ENCODE measurements at regions not wholly inside any gene's neighbourhood (a gene's known extent, or its start where the extent isn't known, plus 50 kb on each side); places are given as distances from the start of the nearest gene placed in this dataset.

DNA sequence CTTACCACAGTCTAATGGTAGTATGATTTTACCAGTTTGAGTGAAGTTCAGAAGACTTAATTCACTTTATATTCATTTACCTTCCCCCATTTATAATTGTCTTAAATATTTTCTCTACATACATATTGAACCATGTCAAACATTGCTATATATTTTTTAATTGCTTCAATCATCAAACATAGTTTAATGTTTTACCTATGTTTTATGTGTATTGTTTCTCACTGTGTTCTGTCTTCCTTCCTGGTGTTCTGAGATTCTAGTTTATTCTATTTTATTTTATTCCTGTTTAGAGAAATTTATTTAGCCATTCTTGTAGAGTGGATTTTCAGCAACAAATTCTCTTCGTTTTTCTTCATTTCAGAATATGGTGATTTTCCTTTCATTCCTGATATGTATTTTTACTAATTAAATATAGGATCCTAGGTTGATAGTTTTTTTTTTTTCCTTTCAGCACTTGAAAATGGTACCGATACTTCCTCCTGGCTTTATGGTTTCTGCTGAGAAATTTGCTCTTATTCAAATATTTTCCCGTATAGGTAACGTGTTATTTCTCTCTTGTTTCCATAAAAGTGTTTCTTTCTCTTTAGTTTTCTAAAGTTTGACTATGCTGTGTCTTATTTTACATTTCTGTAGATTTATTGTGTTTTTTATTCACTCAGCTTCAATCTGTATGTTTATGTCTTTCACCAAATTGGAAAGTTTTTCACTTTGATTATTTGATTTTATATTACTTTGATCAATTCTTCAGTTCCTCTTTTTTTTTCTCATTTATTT, 201.8 kb upstream of the AGR3 start:
- TF ChIP-seq, protein P1, sequence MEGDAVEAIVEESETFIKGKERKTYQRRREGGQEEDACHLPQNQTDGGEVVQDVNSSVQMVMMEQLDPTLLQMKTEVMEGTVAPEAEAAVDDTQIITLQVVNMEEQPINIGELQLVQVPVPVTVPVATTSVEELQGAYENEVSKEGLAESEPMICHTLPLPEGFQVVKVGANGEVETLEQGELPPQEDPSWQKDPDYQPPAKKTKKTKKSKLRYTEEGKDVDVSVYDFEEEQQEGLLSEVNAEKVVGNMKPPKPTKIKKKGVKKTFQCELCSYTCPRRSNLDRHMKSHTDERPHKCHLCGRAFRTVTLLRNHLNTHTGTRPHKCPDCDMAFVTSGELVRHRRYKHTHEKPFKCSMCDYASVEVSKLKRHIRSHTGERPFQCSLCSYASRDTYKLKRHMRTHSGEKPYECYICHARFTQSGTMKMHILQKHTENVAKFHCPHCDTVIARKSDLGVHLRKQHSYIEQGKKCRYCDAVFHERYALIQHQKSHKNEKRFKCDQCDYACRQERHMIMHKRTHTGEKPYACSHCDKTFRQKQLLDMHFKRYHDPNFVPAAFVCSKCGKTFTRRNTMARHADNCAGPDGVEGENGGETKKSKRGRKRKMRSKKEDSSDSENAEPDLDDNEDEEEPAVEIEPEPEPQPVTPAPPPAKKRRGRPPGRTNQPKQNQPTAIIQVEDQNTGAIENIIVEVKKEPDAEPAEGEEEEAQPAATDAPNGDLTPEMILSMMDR (IDR thresholded peaks at IDR 0.05), result no peak
- TF ChIP-seq POLR2A (IDR thresholded peaks at IDR 0.05), result no peak

Data from uterus (tissue), 2 donors.